ENCODE measurements at regions not wholly inside any gene's neighbourhood (a gene's known extent, or its start where the extent isn't known, plus 50 kb on each side); places are given as distances from the start of the nearest gene placed in this dataset.

DNA sequence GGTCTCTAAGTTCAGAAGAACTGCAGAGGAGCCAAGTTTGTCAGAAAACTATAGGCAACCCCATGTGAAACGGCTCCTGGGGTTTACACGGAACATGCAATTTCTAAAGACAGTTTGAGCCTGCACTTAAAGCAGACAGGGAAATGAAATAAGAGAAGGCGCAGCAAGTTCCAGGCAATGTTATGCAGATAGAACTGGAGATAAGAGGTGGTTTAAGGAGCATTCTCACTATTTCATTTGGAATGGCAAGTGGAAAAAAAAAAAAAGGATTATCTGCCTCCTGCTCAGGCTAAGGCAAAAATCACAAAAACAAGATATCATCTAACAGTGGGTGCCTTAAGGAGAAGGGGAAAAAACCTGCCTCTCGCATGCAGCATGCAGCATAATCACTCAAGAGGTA, 2252.4 kb downstream of the MAT2B start:
- H3K27me3 Mint-ChIP-seq (ENCODE audit: low read depth in 2 of 2): no peaks in the 10 kb centered on the region
- ATAC-seq: no peak
- no peaks in the 10 kb centered on the region for H3K36me3 ChIP-seq (ENCODE audit: control insufficient read depth, insufficient read depth, low read length)
- DNase-seq: no peak
- H3K4me1 Mint-ChIP-seq: no peaks in the 10 kb centered on the region
- H3K27ac ChIP-seq (ENCODE audit: low read length): no peak overlapping the region
- TF ChIP-seq, protein P1, sequence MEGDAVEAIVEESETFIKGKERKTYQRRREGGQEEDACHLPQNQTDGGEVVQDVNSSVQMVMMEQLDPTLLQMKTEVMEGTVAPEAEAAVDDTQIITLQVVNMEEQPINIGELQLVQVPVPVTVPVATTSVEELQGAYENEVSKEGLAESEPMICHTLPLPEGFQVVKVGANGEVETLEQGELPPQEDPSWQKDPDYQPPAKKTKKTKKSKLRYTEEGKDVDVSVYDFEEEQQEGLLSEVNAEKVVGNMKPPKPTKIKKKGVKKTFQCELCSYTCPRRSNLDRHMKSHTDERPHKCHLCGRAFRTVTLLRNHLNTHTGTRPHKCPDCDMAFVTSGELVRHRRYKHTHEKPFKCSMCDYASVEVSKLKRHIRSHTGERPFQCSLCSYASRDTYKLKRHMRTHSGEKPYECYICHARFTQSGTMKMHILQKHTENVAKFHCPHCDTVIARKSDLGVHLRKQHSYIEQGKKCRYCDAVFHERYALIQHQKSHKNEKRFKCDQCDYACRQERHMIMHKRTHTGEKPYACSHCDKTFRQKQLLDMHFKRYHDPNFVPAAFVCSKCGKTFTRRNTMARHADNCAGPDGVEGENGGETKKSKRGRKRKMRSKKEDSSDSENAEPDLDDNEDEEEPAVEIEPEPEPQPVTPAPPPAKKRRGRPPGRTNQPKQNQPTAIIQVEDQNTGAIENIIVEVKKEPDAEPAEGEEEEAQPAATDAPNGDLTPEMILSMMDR (IDR thresholded peaks at IDR 0.05): no peak
- no peaks in the 10 kb centered on the region for H3K4me1 ChIP-seq (ENCODE audit: control insufficient read depth, insufficient read depth, low read length)
- peaks cover 25 to 27% of the 10 kb centered on the region in 2 donors for H3K9me3 Mint-ChIP-seq
- no peaks in the 10 kb centered on the region for H3K36me3 Mint-ChIP-seq
- H3K27ac Mint-ChIP-seq: no peak overlapping the region
- intact Hi-C loops (cut with micrococcal nuclease): no loop called here
- H3K4me3 ChIP-seq (ENCODE audit: low read length): no peak overlapping the region
- no peak overlapping the region for H3K4me3 Mint-ChIP-seq
- WGBS (ENCODE audit: insufficient coverage): 83% methylated on average over 3 of the region's 4 CpGs
- no peaks in the 10 kb centered on the region for H3K27me3 ChIP-seq (ENCODE audit: control insufficient read depth, insufficient read depth, low read length)
- H3K9me3 ChIP-seq (ENCODE audit: control insufficient read depth, insufficient read depth, low read length): no peaks in the 10 kb centered on the region

DNA sequence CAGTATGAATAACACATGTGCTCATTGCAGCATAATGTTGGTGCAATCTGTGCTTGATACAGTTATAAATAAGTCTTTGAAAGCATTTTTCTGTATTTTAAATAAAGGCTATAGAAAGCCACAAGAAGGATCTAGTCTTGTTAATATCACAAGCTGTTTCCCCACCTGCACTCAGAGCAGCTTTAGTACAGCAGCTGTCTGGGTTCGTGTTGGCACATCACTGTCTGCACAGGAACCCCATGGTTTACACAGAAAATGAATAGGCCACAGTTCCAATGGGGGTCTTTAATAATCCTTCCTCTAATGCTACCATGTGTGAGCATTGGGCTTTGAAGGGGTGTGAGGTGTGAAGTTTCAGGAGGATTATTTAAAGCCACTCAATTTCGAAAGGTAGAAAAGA, 2269.7 kb downstream of the MAT2B start:
- ATAC-seq (no peak), DNase-seq (no peak)
- Histone ChIP-seq H3K36me3 (ENCODE audit: control insufficient read depth, insufficient read depth, low read length) (no peaks in the 10 kb centered on the region), H3K27ac (ENCODE audit: low read length) (no peak overlapping the region), H3K4me1 (ENCODE audit: control insufficient read depth, insufficient read depth, low read length) (no peaks in the 10 kb centered on the region), H3K9me3 (ENCODE audit: control insufficient read depth, insufficient read depth, low read length) (no peaks in the 10 kb centered on the region), H3K4me3 (ENCODE audit: low read length) (no peak overlapping the region), H3K27me3 (ENCODE audit: control insufficient read depth, insufficient read depth, low read length) (no peaks in the 10 kb centered on the region)
- Mint-ChIP-seq H3K27ac (no peak overlapping the region), H3K9me3 (peaks cover 5 to 10% of the 10 kb centered on the region in 2 donors), H3K27me3 (ENCODE audit: low read depth in 2 of 2) (no peaks in the 10 kb centered on the region), H3K36me3 (peaks cover 7% of the 10 kb centered on the region), H3K4me3 (no peak overlapping the region), H3K4me1 (no peaks in the 10 kb centered on the region)
- intact Hi-C loops (cut with micrococcal nuclease): no loop called here
- TF ChIP-seq, protein P1 (IDR thresholded peaks at IDR 0.05): no peak
- WGBS (ENCODE audit: insufficient coverage): 69% methylated on average over 2 of the region's 2 CpGs

DNA sequence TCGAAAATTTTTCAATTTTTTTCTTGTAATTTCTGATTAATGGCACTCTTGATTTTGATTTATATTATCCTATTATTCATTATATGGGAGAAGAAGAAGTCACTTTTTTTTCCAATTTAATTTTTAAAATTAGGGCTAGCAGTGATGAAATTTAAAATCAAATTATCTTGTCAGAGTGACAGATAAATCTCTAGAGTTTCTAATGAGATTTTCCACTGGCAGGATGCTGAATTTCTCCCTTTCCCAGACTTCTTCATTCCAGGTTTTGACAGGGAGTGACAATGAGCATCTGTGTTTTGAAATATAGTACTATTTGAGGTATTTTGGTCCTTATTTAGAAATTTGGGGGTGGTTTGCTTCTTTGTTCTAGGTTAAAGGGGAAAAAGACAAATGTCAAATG, 2274.1 kb downstream of the MAT2B start:
- TF ChIP-seq, protein P1 (IDR thresholded peaks at IDR 0.05): no peak
- no peak for ATAC-seq

DNA sequence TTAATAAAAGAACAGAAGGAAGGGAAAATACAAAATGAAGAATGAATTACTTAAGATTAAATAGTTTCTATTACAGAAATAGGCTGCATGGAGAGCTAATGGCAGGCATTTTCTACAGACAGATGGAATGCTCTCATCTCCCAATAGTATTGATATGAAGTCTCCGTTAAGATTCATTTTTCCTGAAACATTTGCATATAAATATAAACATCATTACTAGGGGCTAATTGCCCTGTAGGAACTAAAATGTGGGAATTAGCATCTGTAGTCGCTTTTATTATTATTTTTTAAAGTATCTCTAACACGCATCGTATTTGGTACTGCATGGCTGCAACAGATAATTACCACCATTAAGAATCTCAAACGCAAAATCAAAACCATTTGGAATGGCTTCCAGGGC, 2275.5 kb downstream of the MAT2B start:
- H3K9me3 Mint-ChIP-seq: peaks cover 13 to 16% of the 10 kb centered on the region in 2 donors
- TF ChIP-seq, protein P1 (IDR thresholded peaks at IDR 0.05): no peak

More for the DNA sequence above, 2274.1 kb downstream of the MAT2B start:
- Histone ChIP-seq H3K27ac (ENCODE audit: low read length) (no peak overlapping the region), H3K4me1 (ENCODE audit: control insufficient read depth, insufficient read depth, low read length) (no peaks in the 10 kb centered on the region), H3K9me3 (ENCODE audit: control insufficient read depth, insufficient read depth, low read length) (peaks cover 5% of the 10 kb centered on the region), H3K27me3 (ENCODE audit: control insufficient read depth, insufficient read depth, low read length) (no peaks in the 10 kb centered on the region), H3K36me3 (ENCODE audit: control insufficient read depth, insufficient read depth, low read length) (no peaks in the 10 kb centered on the region), H3K4me3 (ENCODE audit: low read length) (no peak overlapping the region)
- Mint-ChIP-seq H3K9me3 (peaks cover 11 to 16% of the 10 kb centered on the region in 2 donors), H3K27ac (no peak overlapping the region), H3K4me1 (no peaks in the 10 kb centered on the region), H3K36me3 (peaks cover 7% of the 10 kb centered on the region), H3K4me3 (no peak overlapping the region), H3K27me3 (ENCODE audit: low read depth in 2 of 2) (no peaks in the 10 kb centered on the region)
- WGBS (ENCODE audit: insufficient coverage): no CpG with 5 or more reads among the region's 1 CpG
- intact Hi-C loops (cut with micrococcal nuclease): no loop called here
- DNase-seq: no peak

More for the DNA sequence above, 2275.5 kb downstream of the MAT2B start:
- intact Hi-C loops (cut with micrococcal nuclease): no loop called here
- no peak overlapping the region for H3K27ac ChIP-seq (ENCODE audit: low read length)
- no peak for DNase-seq
- no peaks in the 10 kb centered on the region for H3K4me1 ChIP-seq (ENCODE audit: control insufficient read depth, insufficient read depth, low read length)
- Mint-ChIP-seq H3K27ac (no peak overlapping the region), H3K4me1 (no peaks in the 10 kb centered on the region), H3K36me3 (peaks cover 7% of the 10 kb centered on the region), H3K4me3 (no peak overlapping the region), H3K27me3 (ENCODE audit: low read depth in 2 of 2) (no peaks in the 10 kb centered on the region)
- peaks cover 5% of the 10 kb centered on the region for H3K9me3 ChIP-seq (ENCODE audit: control insufficient read depth, insufficient read depth, low read length)
- 90% methylated on average over 4 of the region's 5 CpGs for WGBS (ENCODE audit: insufficient coverage)
- ATAC-seq: no peak
- no peaks in the 10 kb centered on the region for H3K36me3 ChIP-seq (ENCODE audit: control insufficient read depth, insufficient read depth, low read length)
- no peak overlapping the region for H3K4me3 ChIP-seq (ENCODE audit: low read length)
- H3K27me3 ChIP-seq (ENCODE audit: control insufficient read depth, insufficient read depth, low read length): no peaks in the 10 kb centered on the region

All from natural killer cell (primary cell).